ENCODE measurements at regions not wholly inside any gene's neighbourhood (a gene's known extent, or its start where the extent isn't known, plus 50 kb on each side); places are given as distances from the start of the nearest gene placed in this dataset.

- TF ChIP-seq CTCF (IDR thresholded peaks at IDR 0.05) (no peak), POLR2A (IDR thresholded peaks at IDR 0.05) (no peak)
Measured at GRCh38 chr1:60461925-60462595, 388.5 kb upstream of the C1orf87 start.

Data from thyroid gland (tissue), 4 donors.